B cell (primary cell): ENCODE measurements at regions not wholly inside any gene's neighbourhood (a gene's known extent, or its start where the extent isn't known, plus 50 kb on each side); places are given as distances from the start of the nearest gene placed in this dataset.

Experiments used
- ATAC-seq: fragments of 200-7000 bp; cut with Tn5 transposase; one replicate; pipeline ENCODE4 v1.10.0; 2021; ENCODE audit warnings: low read depth, mild to moderate bottlenecking, moderate number of reproducible peaks, moderate library complexity
- CTCF ChIA-PET: fragments of 350-600 bp; sonication (Branson Sonifier 250); formaldehyde crosslinking; loops from one replicate; lab custom pipeline; 2021; ENCODE audit warnings: antibody characterized with exemption, inconsistent platforms; lab: Charles Lee
- POLR2A ChIA-PET: fragments of 350-600 bp; sonication (Branson Sonifier 250); formaldehyde crosslinking; loops from one replicate; lab custom pipeline; 2021; ENCODE audit warnings: antibody characterized with exemption; lab: Charles Lee
- DNase-seq: peaks from one replicate; pipeline ENCODE4 v3.0.0; 2013
- H2AFZ ChIP-seq: 2 replicates; pipeline ENCODE4 v1.6.1; 2012; ENCODE audit warnings: mild to moderate bottlenecking, low read depth, low read length; ENCODE audit not compliant: insufficient read depth, poor library complexity, severe bottlenecking
- H3K27ac ChIP-seq, 2 donors: 1 replicate in 1 of 2; 2 replicates in 1 of 2; pipeline ENCODE4 v1.5.1; 2012 to 2013; ENCODE audit warnings: low read length in 2 of 2, mild to moderate bottlenecking in 2 of 2, moderate library complexity in 1 of 2
- H3K27me3 ChIP-seq, 4 experiments: fragments of 200-600 bp in 1 of 4; sonication (generic) in 1 of 4; replicated peaks in 1 of 4; 1 replicate in 2 of 4; 2 replicates in 2 of 4; pipeline versions ENCODE4 v1.6.1 to v1.7.0; 2013 to 2016; ENCODE audit warnings: low read length in 3 of 4, mild to moderate bottlenecking in 2 of 4, mixed read lengths in 1 of 4, moderate library complexity in 1 of 4; ENCODE audit not compliant: insufficient read depth in 4 of 4, control insufficient read depth in 3 of 4; ENCODE audit errors: control extremely low read depth in 1 of 4
- H3K36me3 ChIP-seq, 2 experiments: replicated peaks in 1 of 2; 1 replicate in 1 of 2; 2 replicates in 1 of 2; pipeline versions ENCODE4 v1.6.1 to v1.7.1; 2013; ENCODE audit warnings: low read length in 1 of 2; ENCODE audit not compliant: insufficient read depth in 2 of 2, control insufficient read depth in 1 of 2; ENCODE audit errors: control extremely low read depth in 1 of 2, extremely low read depth in 1 of 2
- H3K4me1 ChIP-seq, 2 donors: fragments of 200-600 bp in 1 of 2; sonication (generic) in 1 of 2; 1 replicate in 1 of 2; 2 replicates in 1 of 2; pipeline versions ENCODE4 v1.5.1 to v1.6.1; 2013 to 2017; ENCODE audit warnings: low read length in 2 of 2; ENCODE audit not compliant: control insufficient read depth in 2 of 2, insufficient read depth in 2 of 2
- H3K4me2 ChIP-seq: replicated peaks from 2 replicates; pipeline ENCODE3; 2012; ENCODE audit warnings: mild to moderate bottlenecking, low read depth, low read length; ENCODE audit not compliant: poor library complexity, severe bottlenecking
- H3K4me3 ChIP-seq, 5 experiments: fragments of 200-600 bp in 1 of 5; sonication (generic) in 1 of 5; 1 replicate in 3 of 5; 2 replicates in 2 of 5; pipeline versions ENCODE4 v1.5.1 to v1.7.0; 2011 to 2016; ENCODE audit warnings: low read length in 4 of 5, mild to moderate bottlenecking in 4 of 5, low read depth in 2 of 5, control low read depth in 1 of 5, moderate library complexity in 1 of 5; ENCODE audit not compliant: insufficient read depth in 1 of 5; ENCODE audit errors: control extremely low read depth in 1 of 5, extremely low read depth in 1 of 5
- H3K79me2 ChIP-seq: fragments of 200-600 bp; sonication (generic); one replicate; pipeline ENCODE4 v1.6.0; 2016; ENCODE audit warnings: low read length; ENCODE audit not compliant: control insufficient read depth, insufficient read depth
- H3K9ac ChIP-seq: fragments of 200-600 bp; sonication (generic); 2 replicates; pipeline ENCODE4 v1.6.1; 2017; ENCODE audit warnings: mild to moderate bottlenecking, low read length, moderate library complexity
- H3K9me3 ChIP-seq, 3 donors: one replicate each; pipeline versions ENCODE4 v1.6.1 to v1.7.1; 2013; ENCODE audit warnings: low read length in 2 of 3; ENCODE audit not compliant: control insufficient read depth in 2 of 3, insufficient read depth in 1 of 3; ENCODE audit errors: control extremely low read depth in 1 of 3
- H4K20me1 ChIP-seq: 2 replicates; pipeline ENCODE4 v1.6.0; 2012; ENCODE audit warnings: mild to moderate bottlenecking, low read length; ENCODE audit not compliant: insufficient read depth, control insufficient read depth, poor library complexity, severe bottlenecking
- H3K27ac Mint-ChIP-seq: one replicate; pipeline ENCODE4 v1.8.0; 2021; ENCODE audit warnings: mixed read lengths
- H3K27me3 Mint-ChIP-seq: one replicate; pipeline ENCODE4 v1.8.0; 2021; ENCODE audit warnings: mixed read lengths
- H3K4me1 Mint-ChIP-seq: one replicate; pipeline ENCODE4 v1.8.0; 2021; ENCODE audit warnings: mixed read lengths
- H3K4me3 Mint-ChIP-seq: one replicate; pipeline ENCODE4 v1.8.0; 2021; ENCODE audit warnings: mixed read lengths
- H3K9me3 Mint-ChIP-seq: one replicate; pipeline ENCODE4 v1.8.0; 2022; ENCODE audit warnings: mixed read lengths; ENCODE audit not compliant: insufficient read depth
- CTCF ChIP-seq: fragments of 200-600 bp; IDR thresholded peaks from one replicate; pipeline ENCODE4 v1.8.0; 2022; ENCODE audit warnings: antibody characterized with exemption, mild to moderate bottlenecking
- EZH2 ChIP-seq: IDR thresholded peaks from 2 replicates; pipeline ENCODE4 v1.6.1; 2012; ENCODE audit warnings: borderline replicate concordance, low read depth, mild to moderate bottlenecking, moderate library complexity, low read length; ENCODE audit not compliant: insufficient read depth, poor library complexity, severe bottlenecking
- WGBS: methylation state at CpG from one replicate; pipeline ENCODE4 v1.1.5; 2013; ENCODE audit warnings: missing lambda C conversion rate; ENCODE audit not compliant: insufficient coverage; 5-methylcytosine and 5-hydroxymethylcytosine counted together
- intact Hi-C: fragments of 100-400 bp; cut with micrococcal nuclease; formaldehyde crosslinking; loops from one replicate; pipeline ENCODE4 v1.10.0; 2022

DNA sequence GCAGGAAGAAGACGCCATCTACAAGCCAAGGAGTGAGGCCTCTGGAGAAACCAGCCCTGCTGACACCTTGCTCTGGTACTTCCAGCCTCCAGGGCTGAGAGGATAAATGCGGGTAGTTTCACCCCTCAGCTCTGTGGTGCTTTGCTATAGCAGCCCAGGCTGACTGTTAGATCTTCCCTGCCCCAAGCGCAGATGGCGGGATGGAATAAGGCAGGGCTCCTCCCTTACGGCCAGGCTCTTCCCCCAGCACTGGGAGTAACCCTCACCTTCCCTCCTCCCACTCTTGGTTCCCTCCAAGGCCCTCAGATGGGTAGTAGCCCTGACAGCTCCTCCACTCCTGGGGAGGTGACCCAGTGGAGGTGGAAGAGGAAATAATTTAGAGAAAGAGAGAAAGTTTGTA, 285.1 kb downstream of the GADD45G start:
- ATAC-seq (no peak), DNase-seq (no peak)
- no peaks in the 10 kb centered on the region for H3K4me1 Mint-ChIP-seq
- H3K4me3 ChIP-seq = no peak overlapping the region
- no peaks in the 10 kb centered on the region for H3K9me3 ChIP-seq
- H3K9ac ChIP-seq = no peak overlapping the region
- H3K27ac Mint-ChIP-seq = no peak overlapping the region
- ChIA-PET CTCF (no interaction called here), POLR2A (no interaction called here)
- intact Hi-C loops = no loop called here
- no peaks in the 10 kb centered on the region for H3K79me2 ChIP-seq
- H4K20me1 ChIP-seq = no peaks in the 10 kb centered on the region
- TF ChIP-seq CTCF = no peak
- H3K9me3 Mint-ChIP-seq = no peaks in the 10 kb centered on the region
- no peaks in the 10 kb centered on the region for H3K4me1 ChIP-seq
- H3K27ac ChIP-seq = no peak overlapping the region
- no peaks in the 10 kb centered on the region for H3K27me3 Mint-ChIP-seq
- no peak overlapping the region for H3K4me2 ChIP-seq
- no peak overlapping the region for H3K4me3 Mint-ChIP-seq
- no peaks in the 10 kb centered on the region for H3K27me3 ChIP-seq
- H2AFZ ChIP-seq = no peak overlapping the region
- 98% methylated on average over 4 of the region's 5 CpGs for WGBS
- H3K36me3 ChIP-seq = no peaks in the 10 kb centered on the region

- H3K79me2 ChIP-seq = no peaks in the 10 kb centered on the region
- DNase-seq = no peak
- ChIA-PET CTCF (no interaction called here), POLR2A (no interaction called here)
- Mint-ChIP-seq H3K4me1 (no peaks in the 10 kb centered on the region), H3K27me3 (no peaks in the 10 kb centered on the region), H3K27ac (no peak overlapping the region), H3K4me3 (no peak overlapping the region), H3K9me3 (no peaks in the 10 kb centered on the region)
- H3K36me3 ChIP-seq = no peaks in the 10 kb centered on the region
- no peaks in the 10 kb centered on the region for H3K4me1 ChIP-seq
- intact Hi-C loops = no loop called here
- ATAC-seq = no peak
- no peak overlapping the region for H3K4me3 ChIP-seq
- H3K9ac ChIP-seq = no peak overlapping the region
- H2AFZ ChIP-seq = no peak overlapping the region
- H3K27me3 ChIP-seq = no peaks in the 10 kb centered on the region
- 71% methylated on average over 13 of the region's 14 CpGs for WGBS
- TF ChIP-seq CTCF (no peak), EZH2 (no peak)
- no peak overlapping the region for H3K27ac ChIP-seq
- no peaks in the 10 kb centered on the region for H3K9me3 ChIP-seq
- H3K4me2 ChIP-seq = no peak overlapping the region
- H4K20me1 ChIP-seq = no peaks in the 10 kb centered on the region
These were observed 285.6 kb downstream of the GADD45G start for GRCh38 chr9:89890326-89890980.
